Calu3 (cell line): ENCODE measurements at regions not wholly inside any gene's neighbourhood (a gene's known extent, or its start where the extent isn't known, plus 50 kb on each side); places are given as distances from the start of the nearest gene placed in this dataset.

ENCODE experiments used
- BruUV-seq: library from RNA; stranded (reverse); fragments of 400-500 nt; replicated peaks from 2 replicates; lab custom pipeline; 2021; lab: Mats Ljungman, UMichigan
- CTCF ChIA-PET: fragments of 300-600 bp; sonication (Branson Sonifier 250); formaldehyde crosslinking; loops from one replicate; lab custom pipeline; 2022; ENCODE audit warnings: antibody characterized with exemption; lab: Charles Lee
- DNase-seq: peaks from one replicate; pipeline ENCODE4 v3.0.0; 2022
- H3K27ac Mint-ChIP-seq: one replicate; pipeline ENCODE4 v1.8.0; 2022; ENCODE audit warnings: mixed read lengths; ENCODE audit not compliant: unreplicated experiment
- H3K27me3 Mint-ChIP-seq: one replicate; pipeline ENCODE4 v1.8.0; 2022; ENCODE audit warnings: mixed read lengths; ENCODE audit not compliant: unreplicated experiment
- H3K36me3 Mint-ChIP-seq: one replicate; pipeline ENCODE4 v1.8.0; 2022; ENCODE audit warnings: mild to moderate bottlenecking, moderate library complexity, mixed read lengths; ENCODE audit not compliant: insufficient read depth, unreplicated experiment
- H3K4me1 Mint-ChIP-seq: one replicate; pipeline ENCODE4 v1.8.0; 2022; ENCODE audit warnings: mild to moderate bottlenecking, low read depth, mixed read lengths; ENCODE audit not compliant: unreplicated experiment
- H3K4me3 Mint-ChIP-seq: one replicate; pipeline ENCODE4 v1.8.0; 2022; ENCODE audit warnings: mild to moderate bottlenecking, low read depth, moderate library complexity, mixed read lengths; ENCODE audit not compliant: unreplicated experiment
- H3K9me3 Mint-ChIP-seq: one replicate; pipeline ENCODE4 v1.8.0; 2022; ENCODE audit warnings: low read depth, mixed read lengths; ENCODE audit not compliant: unreplicated experiment
- intact Hi-C: fragments of 100-400 bp; cut with micrococcal nuclease; formaldehyde crosslinking; loops from one replicate; pipeline ENCODE4 v1.10.0; 2022; ENCODE audit not compliant: unreplicated experiment
- TF ChIP-seq, protein P1 (sequence below): fragments of 200-600 bp; IDR thresholded peaks from one replicate; pipeline ENCODE4 v1.8.0; 2022; ENCODE audit warnings: antibody characterized with exemption; ENCODE audit not compliant: unreplicated experiment

GRCh38 chr4:104976262-104976661 is 170.4 kb upstream of the TET2 start:
- intact Hi-C loops, result no loop called here
- Mint-ChIP-seq H3K27me3 (no peaks in the 10 kb centered on the region), H3K4me3 (no peak overlapping the region), H3K27ac (no peak overlapping the region), H3K9me3 (peaks cover 4% of the 10 kb centered on the region), H3K36me3 (peaks cover 4% of the 10 kb centered on the region), H3K4me1 (peaks cover 21% of the 10 kb centered on the region)
- no peak for DNase-seq
- TF ChIP-seq, protein P1, sequence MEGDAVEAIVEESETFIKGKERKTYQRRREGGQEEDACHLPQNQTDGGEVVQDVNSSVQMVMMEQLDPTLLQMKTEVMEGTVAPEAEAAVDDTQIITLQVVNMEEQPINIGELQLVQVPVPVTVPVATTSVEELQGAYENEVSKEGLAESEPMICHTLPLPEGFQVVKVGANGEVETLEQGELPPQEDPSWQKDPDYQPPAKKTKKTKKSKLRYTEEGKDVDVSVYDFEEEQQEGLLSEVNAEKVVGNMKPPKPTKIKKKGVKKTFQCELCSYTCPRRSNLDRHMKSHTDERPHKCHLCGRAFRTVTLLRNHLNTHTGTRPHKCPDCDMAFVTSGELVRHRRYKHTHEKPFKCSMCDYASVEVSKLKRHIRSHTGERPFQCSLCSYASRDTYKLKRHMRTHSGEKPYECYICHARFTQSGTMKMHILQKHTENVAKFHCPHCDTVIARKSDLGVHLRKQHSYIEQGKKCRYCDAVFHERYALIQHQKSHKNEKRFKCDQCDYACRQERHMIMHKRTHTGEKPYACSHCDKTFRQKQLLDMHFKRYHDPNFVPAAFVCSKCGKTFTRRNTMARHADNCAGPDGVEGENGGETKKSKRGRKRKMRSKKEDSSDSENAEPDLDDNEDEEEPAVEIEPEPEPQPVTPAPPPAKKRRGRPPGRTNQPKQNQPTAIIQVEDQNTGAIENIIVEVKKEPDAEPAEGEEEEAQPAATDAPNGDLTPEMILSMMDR, result no peak
- CTCF ChIA-PET, result no interaction called here
- no TSS peak for BruUV-seq

GRCh38 chr4:104979083-104979760 is 167.5 kb upstream of the TET2 start:
- peaks cover 4% of the 10 kb centered on the region for H3K36me3 Mint-ChIP-seq
- TF ChIP-seq, protein P1, result no peak
- CTCF ChIA-PET, result no interaction called here
- no peaks in the 10 kb centered on the region for H3K27me3 Mint-ChIP-seq
- no TSS peak for BruUV-seq
- H3K4me3 Mint-ChIP-seq, result no peak overlapping the region
- no peak for DNase-seq
- H3K9me3 Mint-ChIP-seq, result peaks cover 8% of the 10 kb centered on the region
- no peak overlapping the region for H3K27ac Mint-ChIP-seq
- intact Hi-C loops, result no loop called here
- H3K4me1 Mint-ChIP-seq, result no peaks in the 10 kb centered on the region

DNA sequence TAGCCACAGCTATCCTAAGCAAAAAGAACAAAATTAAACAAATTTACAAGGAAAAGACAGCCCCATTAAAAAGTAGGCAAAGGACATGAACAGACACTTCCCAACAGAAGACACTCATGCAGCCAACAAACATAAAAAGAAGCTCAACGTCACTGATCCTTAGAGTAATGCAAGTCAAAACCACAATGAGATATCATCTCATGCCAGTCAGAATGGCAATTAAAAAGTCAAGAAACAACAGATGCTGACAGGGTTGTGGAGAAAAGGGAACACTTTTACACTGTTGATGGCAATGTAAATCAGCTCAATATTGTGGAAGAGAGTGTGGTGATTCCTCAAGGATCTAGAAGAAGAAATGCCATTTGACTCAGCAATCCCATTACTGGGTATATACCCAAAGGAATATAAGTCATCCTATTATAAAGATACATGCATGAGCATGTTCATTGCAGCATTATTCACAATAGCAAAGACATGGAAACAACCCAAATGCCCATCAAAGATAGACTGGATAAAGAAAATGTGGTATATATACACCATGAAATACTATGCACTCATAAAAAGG is 163.0 kb upstream of the TET2 start:
- BruUV-seq, result no TSS peak
- H3K9me3 Mint-ChIP-seq, result peaks cover 9% of the 10 kb centered on the region
- no peaks in the 10 kb centered on the region for H3K36me3 Mint-ChIP-seq
- CTCF ChIA-PET, result no interaction called here
- TF ChIP-seq, protein P1, result no peak
- no peaks in the 10 kb centered on the region for H3K4me1 Mint-ChIP-seq
- H3K27me3 Mint-ChIP-seq, result no peaks in the 10 kb centered on the region
- no peak overlapping the region for H3K27ac Mint-ChIP-seq
- no peak for DNase-seq
- no peak overlapping the region for H3K4me3 Mint-ChIP-seq
- intact Hi-C loops, result no loop called here

DNA sequence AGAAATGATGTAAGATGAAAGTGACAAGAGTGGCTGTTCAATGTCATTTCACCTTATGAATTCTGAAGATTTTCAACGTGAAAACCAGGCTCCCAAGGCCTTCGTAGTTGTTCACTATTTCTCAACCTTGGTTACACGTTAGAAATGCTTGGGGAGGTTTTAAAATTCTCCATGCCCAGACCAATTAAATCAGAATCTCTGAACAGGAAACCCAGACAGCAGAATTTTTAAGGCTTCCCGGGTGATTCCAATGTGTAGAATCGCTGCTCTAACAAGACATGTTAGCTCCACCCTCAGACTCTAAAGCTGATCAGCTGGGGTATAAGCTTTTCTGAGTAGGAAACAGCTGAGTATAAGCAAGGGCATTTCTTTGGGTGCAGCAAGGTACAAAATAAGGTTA is 160.4 kb upstream of the TET2 start:
- Mint-ChIP-seq H3K4me1 (no peaks in the 10 kb centered on the region), H3K27me3 (no peaks in the 10 kb centered on the region), H3K4me3 (no peak overlapping the region), H3K36me3 (no peaks in the 10 kb centered on the region), H3K27ac (no peak overlapping the region), H3K9me3 (peaks cover 5% of the 10 kb centered on the region)
- DNase-seq, result no peak
- TF ChIP-seq, protein P1, result no peak
- CTCF ChIA-PET, result no interaction called here
- intact Hi-C loops, result no loop called here
- no TSS peak for BruUV-seq
